GM12878 (cell line): ENCODE measurements at regions not wholly inside any gene's neighbourhood (a gene's known extent, or its start where the extent isn't known, plus 50 kb on each side); places are given as distances from the start of the nearest gene placed in this dataset.
"Not testable (repeated sequence)": the region's sequence is repeated elsewhere in the genome, so short reads cannot be mapped to it uniquely, and the experiment has no call there.

ENCODE experiments used
- ATAC-seq: fragments of 200-7000 bp; cut with Tn5 transposase; 3 replicates; pipeline ENCODE4 v1.9.1; 2020; ENCODE audit warnings: mild to moderate bottlenecking, moderate library complexity
- BruUV-seq: library from RNA; stranded (reverse); fragments of 400-500 nt; replicated peaks from 2 replicates; lab custom pipeline; 2021; lab: Mats Ljungman, UMichigan
- CTCF ChIA-PET: fragments of 300-600 bp; sonication (Branson Sonifier 250); formaldehyde crosslinking; extraction: SDS; loops from one replicate; lab custom pipeline; 2021; ENCODE audit warnings: inconsistent platforms; lab: Yijun Ruan, JAX
- POLR2A ChIA-PET: fragments of 350-600 bp; formaldehyde crosslinking; extraction: SDS; loops from one replicate; lab custom pipeline; 2021; ENCODE audit warnings: inconsistent platforms; lab: Charles Lee
- RAD21 ChIA-PET: fragments of 300-600 bp; sonication (Branson Sonifier 250); formaldehyde crosslinking; loops from one replicate; lab custom pipeline; 2023; ENCODE audit warnings: antibody characterized with exemption; ENCODE audit not compliant: unreplicated experiment; lab: Charles Lee
- SMC1A ChIA-PET: fragments of 300-600 bp; sonication (Branson Sonifier 250); formaldehyde crosslinking; loops from one replicate; lab custom pipeline; 2023; ENCODE audit not compliant: unreplicated experiment, uncharacterized antibody; lab: Charles Lee
- DNase-seq: peaks from one replicate; pipeline ENCODE4 v3.0.0-alpha.2; 2011; ENCODE audit warnings: low read depth, low spot score
- FAIRE-seq: peaks from 3 replicates; lab custom pipeline; 2011; peaks lifted over from hg19 to GRCh38; lab: Jason Lieb, UNC
- H2AFZ ChIP-seq: 2 replicates; pipeline ENCODE4 v1.6.0; 2011; ENCODE audit warnings: low read depth, low read length, control low read depth; ENCODE audit not compliant: control insufficient read depth
- H3K27ac ChIP-seq: 2 replicates; pipeline ENCODE4 v1.5.1; 2011; ENCODE audit warnings: control low read depth; ENCODE audit not compliant: control insufficient read depth, insufficient read depth
- H3K27me3 ChIP-seq, 2 experiments: replicated peaks in 1 of 2; 2 replicates each; pipeline versions ENCODE4 v1.6.0 to v1.6.1; 2011; ENCODE audit warnings: low read length in 1 of 2; ENCODE audit not compliant: control insufficient read depth in 2 of 2, insufficient read depth in 2 of 2
- H3K36me3 ChIP-seq, 2 experiments: 2 replicates each; pipeline ENCODE4 v1.5.1; 2011; ENCODE audit warnings: low read length in 1 of 2; ENCODE audit not compliant: control insufficient read depth in 2 of 2, insufficient read depth in 2 of 2
- H3K4me1 ChIP-seq: 2 replicates; pipeline ENCODE4 v1.6.1; 2011; ENCODE audit warnings: mild to moderate bottlenecking, low read length, moderate library complexity, mixed read lengths; ENCODE audit not compliant: control insufficient read depth, insufficient read depth
- H3K4me2 ChIP-seq: 2 replicates; pipeline ENCODE4 v1.6.0; 2011; ENCODE audit warnings: control low read depth; ENCODE audit not compliant: control insufficient read depth, insufficient read depth
- H3K4me3 ChIP-seq: fragments of 200-600 bp; sonication (generic); 2 replicates; pipeline ENCODE4 v1.5.1; 2016
- H3K79me2 ChIP-seq: 2 replicates; pipeline ENCODE4 v1.6.0; 2011; ENCODE audit warnings: low read length; ENCODE audit not compliant: control insufficient read depth, insufficient read depth
- H3K9ac ChIP-seq: 2 replicates; pipeline ENCODE4 v1.8.0; 2011; ENCODE audit warnings: low read length, control low read depth, mixed read lengths; ENCODE audit not compliant: control insufficient read depth, insufficient read depth
- H3K9me3 ChIP-seq: replicated peaks from 3 replicates; pipeline ENCODE4 v1.5.1; 2011; ENCODE audit warnings: mild to moderate bottlenecking, low read length; ENCODE audit not compliant: control insufficient read depth, insufficient read depth
- H4K20me1 ChIP-seq: 2 replicates; pipeline ENCODE4 v1.6.0; 2011; ENCODE audit not compliant: control insufficient read depth, insufficient read depth
- CEBPB ChIP-seq, 2 experiments: fragments of 150-350 bp in 1 of 2; IDR thresholded peaks; 2 replicates each; pipeline ENCODE4 v1.6.1; 2012 to 2014; ENCODE audit warnings: low read depth in 2 of 2, low read length in 2 of 2, borderline replicate concordance in 1 of 2, inconsistent platforms in 1 of 2
- PAX8 ChIP-seq: fragments of 450-650 bp; IDR thresholded peaks from 2 replicates; pipeline ENCODE4 v1.6.1; 2017; ENCODE audit warnings: mild to moderate bottlenecking, moderate library complexity
- RELA ChIP-seq: fragments of 450-650 bp; IDR thresholded peaks from 2 replicates; pipeline ENCODE4 v1.8.0; 2014; ENCODE audit warnings: borderline replicate concordance; ENCODE audit not compliant: partially characterized antibody
- SRF ChIP-seq, 2 experiments: IDR thresholded peaks; 2 replicates each; pipeline ENCODE4 v1.6.1; 2011; ENCODE audit warnings: low read depth in 2 of 2, low read length in 2 of 2, mild to moderate bottlenecking in 1 of 2, moderate library complexity in 1 of 2
- ZNF622 ChIP-seq: fragments of 450-650 bp; IDR thresholded peaks from 2 replicates; pipeline ENCODE4 v1.6.1; 2017; ENCODE audit warnings: mild to moderate bottlenecking, inconsistent platforms
- WGBS: methylation state at CpG from one replicate; pipeline ENCODE4 v1.1.6; 2016; ENCODE audit warnings: low lambda C conversion rate; ENCODE audit not compliant: insufficient replicate concordance, insufficient coverage; ENCODE audit errors: missing lambda C conversion rate; 5-methylcytosine and 5-hydroxymethylcytosine counted together
- in situ Hi-C: fragments of 300-500 bp; cut with MboI; formaldehyde crosslinking; loops from 9 replicates; pipeline ENCODE4 v1.14.3; 2018; ENCODE audit warnings: mixed read lengths
- intact Hi-C: fragments of 100-400 bp; cut with micrococcal nuclease; formaldehyde crosslinking; loops from one replicate; pipeline ENCODE4 v1.14.2; 2022; ENCODE audit not compliant: unreplicated experiment
- TF ChIP-seq, protein P1 (sequence below): IDR thresholded peaks from 2 replicates; pipeline ENCODE4 v1.6.1; 2012; ENCODE audit warnings: low read depth, low read length, improper control_type of control experiment
- TF ChIP-seq, protein P2 (sequence below): fragments of 450-650 bp; IDR thresholded peaks from 2 replicates; pipeline ENCODE4 v1.6.1; 2017; ENCODE audit warnings: mild to moderate bottlenecking, moderate library complexity

DNA sequence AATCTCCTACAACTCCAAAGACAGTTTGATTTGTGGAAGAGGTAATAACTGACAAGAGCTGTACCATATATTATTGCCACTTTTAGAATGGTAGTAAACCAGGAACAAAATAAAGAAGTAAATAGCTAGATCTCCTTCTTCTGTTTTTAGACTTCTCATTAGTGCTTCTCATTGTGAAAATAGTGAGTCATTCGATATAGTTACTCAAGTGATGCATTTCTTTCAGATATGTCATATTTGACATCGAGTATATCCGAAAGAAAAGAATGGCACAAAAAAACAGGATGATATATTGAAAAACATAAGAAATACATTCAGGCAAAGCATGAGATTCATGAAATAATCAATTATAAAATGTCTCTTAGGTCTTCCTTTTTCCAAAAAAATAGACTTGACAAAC lies 1346.1 kb downstream of the BRINP3 start:
- Histone ChIP-seq H3K27ac (no peak overlapping the region), H3K36me3 (no peaks in the 10 kb centered on the region), H4K20me1 (no peaks in the 10 kb centered on the region), H3K4me3 (no peak overlapping the region), H3K4me1 (no peaks in the 10 kb centered on the region), H3K4me2 (no peak overlapping the region), H3K27me3 (no peaks in the 10 kb centered on the region), H2AFZ (no peak overlapping the region), H3K9me3 (no peaks in the 10 kb centered on the region), H3K9ac (no peak overlapping the region), H3K79me2 (no peaks in the 10 kb centered on the region)
- no peak for DNase-seq
- no peak for ATAC-seq
- 1% methylated on average over 3 of the region's 3 CpGs for WGBS
- ChIA-PET SMC1A (no interaction called here), POLR2A (no interaction called here), CTCF (no interaction called here), RAD21 (no interaction called here)
- no TSS peak for BruUV-seq
- no peak for TF ChIP-seq SRF (IDR thresholded peaks at IDR 0.05; ENCODE audit: low read depth in 2 of 2, low read length in 2 of 2)
- TF ChIP-seq RELA = no peak
- no peak for TF ChIP-seq CEBPB (IDR thresholded peaks at IDR 0.05; ENCODE audit: borderline replicate concordance in 1 of 2, low read depth in 2 of 2, low read length in 2 of 2)
- no peak for TF ChIP-seq PAX8
- TF ChIP-seq, protein P1, sequence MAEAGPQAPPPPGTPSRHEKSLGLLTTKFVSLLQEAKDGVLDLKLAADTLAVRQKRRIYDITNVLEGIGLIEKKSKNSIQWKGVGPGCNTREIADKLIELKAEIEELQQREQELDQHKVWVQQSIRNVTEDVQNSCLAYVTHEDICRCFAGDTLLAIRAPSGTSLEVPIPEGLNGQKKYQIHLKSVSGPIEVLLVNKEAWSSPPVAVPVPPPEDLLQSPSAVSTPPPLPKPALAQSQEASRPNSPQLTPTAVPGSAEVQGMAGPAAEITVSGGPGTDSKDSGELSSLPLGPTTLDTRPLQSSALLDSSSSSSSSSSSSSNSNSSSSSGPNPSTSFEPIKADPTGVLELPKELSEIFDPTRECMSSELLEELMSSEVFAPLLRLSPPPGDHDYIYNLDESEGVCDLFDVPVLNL = no peak
- TF ChIP-seq, protein P2, sequence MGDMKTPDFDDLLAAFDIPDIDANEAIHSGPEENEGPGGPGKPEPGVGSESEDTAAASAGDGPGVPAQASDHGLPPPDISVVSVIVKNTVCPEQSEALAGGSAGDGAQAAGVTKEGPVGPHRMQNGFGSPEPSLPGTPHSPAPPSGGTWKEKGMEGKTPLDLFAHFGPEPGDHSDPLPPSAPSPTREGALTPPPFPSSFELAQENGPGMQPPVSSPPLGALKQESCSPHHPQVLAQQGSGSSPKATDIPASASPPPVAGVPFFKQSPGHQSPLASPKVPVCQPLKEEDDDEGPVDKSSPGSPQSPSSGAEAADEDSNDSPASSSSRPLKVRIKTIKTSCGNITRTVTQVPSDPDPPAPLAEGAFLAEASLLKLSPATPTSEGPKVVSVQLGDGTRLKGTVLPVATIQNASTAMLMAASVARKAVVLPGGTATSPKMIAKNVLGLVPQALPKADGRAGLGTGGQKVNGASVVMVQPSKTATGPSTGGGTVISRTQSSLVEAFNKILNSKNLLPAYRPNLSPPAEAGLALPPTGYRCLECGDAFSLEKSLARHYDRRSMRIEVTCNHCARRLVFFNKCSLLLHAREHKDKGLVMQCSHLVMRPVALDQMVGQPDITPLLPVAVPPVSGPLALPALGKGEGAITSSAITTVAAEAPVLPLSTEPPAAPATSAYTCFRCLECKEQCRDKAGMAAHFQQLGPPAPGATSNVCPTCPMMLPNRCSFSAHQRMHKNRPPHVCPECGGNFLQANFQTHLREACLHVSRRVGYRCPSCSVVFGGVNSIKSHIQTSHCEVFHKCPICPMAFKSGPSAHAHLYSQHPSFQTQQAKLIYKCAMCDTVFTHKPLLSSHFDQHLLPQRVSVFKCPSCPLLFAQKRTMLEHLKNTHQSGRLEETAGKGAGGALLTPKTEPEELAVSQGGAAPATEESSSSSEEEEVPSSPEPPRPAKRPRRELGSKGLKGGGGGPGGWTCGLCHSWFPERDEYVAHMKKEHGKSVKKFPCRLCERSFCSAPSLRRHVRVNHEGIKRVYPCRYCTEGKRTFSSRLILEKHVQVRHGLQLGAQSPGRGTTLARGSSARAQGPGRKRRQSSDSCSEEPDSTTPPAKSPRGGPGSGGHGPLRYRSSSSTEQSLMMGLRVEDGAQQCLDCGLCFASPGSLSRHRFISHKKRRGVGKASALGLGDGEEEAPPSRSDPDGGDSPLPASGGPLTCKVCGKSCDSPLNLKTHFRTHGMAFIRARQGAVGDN = no peak
- TF ChIP-seq ZNF622 = no peak
- no peak for FAIRE-seq
- intact Hi-C loops (no loop called here), in situ Hi-C loops (no loop called here)

DNA sequence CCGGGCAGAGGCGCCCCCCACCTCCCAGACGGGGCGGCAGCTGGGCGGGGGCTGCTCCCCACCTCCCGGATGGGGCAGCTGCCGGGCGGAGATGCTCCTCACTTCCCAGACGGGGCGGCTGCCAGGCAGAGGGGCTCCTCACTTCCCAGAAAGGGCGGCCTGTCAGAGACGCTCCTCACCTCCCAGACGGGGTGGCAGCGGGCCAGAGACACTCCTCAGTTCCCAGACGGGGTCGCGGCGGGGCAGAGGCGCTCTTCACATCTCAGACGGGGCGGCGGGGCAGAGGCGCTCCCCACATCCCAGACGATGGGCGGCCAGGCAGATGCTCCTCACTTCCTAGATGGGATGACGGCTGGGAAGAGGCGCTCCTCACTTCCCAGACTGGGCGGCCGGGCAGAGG lies 1337.9 kb downstream of the BRINP3 start:
- H3K4me3 ChIP-seq, H3K9me3 ChIP-seq, POLR2A ChIA-PET, H3K27ac ChIP-seq, SMC1A ChIA-PET, ATAC-seq, H2AFZ ChIP-seq, H3K4me1 ChIP-seq, BruUV-seq, H3K4me2 ChIP-seq, in situ Hi-C loops, H3K36me3 ChIP-seq, DNase-seq, H3K27me3 ChIP-seq, H3K9ac ChIP-seq, intact Hi-C loops, H4K20me1 ChIP-seq, RAD21 ChIA-PET, H3K79me2 ChIP-seq, CTCF ChIA-PET, FAIRE-seq: not testable (repeated sequence)
- 64% methylated on average over 22 of the region's 29 CpGs for WGBS
